Caki2 (cell line): ENCODE measurements at regions not wholly inside any gene's neighbourhood (a gene's known extent, or its start where the extent isn't known, plus 50 kb on each side); places are given as distances from the start of the nearest gene placed in this dataset.

Source experiments
- DNase-seq: peaks from one replicate; pipeline ENCODE4 v3.0.0-alpha.2; 2015; ENCODE audit warnings: low read depth
- in situ Hi-C: cut with HindIII; loops from 2 replicates; pipeline ENCODE4 v1.10.0; 2016; ENCODE audit warnings: low sequenced_read_pairs, low pct_unique_long_range_greater_than_20kb, mixed read lengths

- in situ Hi-C loops: no loop called here
- no peak for DNase-seq
These were observed 54.2 kb downstream of the FOXI1 start for GRCh38 chr5:170159947-170160346.

- DNase-seq: no peak
- in situ Hi-C loops: no loop called here
These were observed 55.4 kb downstream of the FOXI1 start for GRCh38 chr5:170161069-170161468.

- in situ Hi-C loops: no loop called here
- no peak for DNase-seq
These were observed 57.1 kb downstream of the FOXI1 start for GRCh38 chr5:170162631-170163321.

GRCh38 chr5:170164087-170164486 lies 58.4 kb downstream of the FOXI1 start:
- no peak for DNase-seq
- in situ Hi-C loops: no loop called here

GRCh38 chr5:170164921-170165320 lies 59.2 kb downstream of the FOXI1 start:
- in situ Hi-C loops: no loop called here
- DNase-seq: no peak

GRCh38 chr5:170166101-170166500 lies 60.4 kb downstream of the FOXI1 start:
- in situ Hi-C loops: no loop called here

GRCh38 chr5:170168002-170168401 lies 62.3 kb downstream of the FOXI1 start:
- in situ Hi-C loops: no loop called here

More at GRCh38 chr5:170166101-170166500, 60.4 kb downstream of the FOXI1 start:
- no peak for DNase-seq

GRCh38 chr5:170168797-170169196 lies 63.1 kb downstream of the FOXI1 start:
- in situ Hi-C loops: no loop called here

More at GRCh38 chr5:170168002-170168401, 62.3 kb downstream of the FOXI1 start:
- no peak for DNase-seq

GRCh38 chr5:170169996-170170395 lies 62.8 kb upstream of the C5orf58 start:
- in situ Hi-C loops: no loop called here
- no peak for DNase-seq

More at GRCh38 chr5:170168797-170169196, 63.1 kb downstream of the FOXI1 start:
- no peak for DNase-seq

GRCh38 chr5:170171811-170172210 lies 61.0 kb upstream of the C5orf58 start:
- in situ Hi-C loops: no loop called here
- DNase-seq: no peak

- peak; percentile 57 for DNase-seq
- in situ Hi-C loops: no loop called here
These were observed 59.6 kb upstream of the C5orf58 start for GRCh38 chr5:170173227-170173626.

- in situ Hi-C loops: no loop called here
- no peak for DNase-seq
These were observed 59.1 kb upstream of the C5orf58 start for GRCh38 chr5:170173647-170174046.

GRCh38 chr5:170176916-170177315 lies 55.9 kb upstream of the C5orf58 start:
- in situ Hi-C loops: no loop called here
- DNase-seq: no peak

- in situ Hi-C loops: no loop called here
These were observed 54.0 kb upstream of the C5orf58 start for GRCh38 chr5:170178814-170179213.

GRCh38 chr5:170179626-170180025 lies 53.2 kb upstream of the C5orf58 start:
- in situ Hi-C loops: no loop called here
- no peak for DNase-seq

More at GRCh38 chr5:170178814-170179213, 54.0 kb upstream of the C5orf58 start:
- no peak for DNase-seq

GRCh38 chr5:170181902-170182301 lies 50.9 kb upstream of the C5orf58 start:
- in situ Hi-C loops: no loop called here
- no peak for DNase-seq

GRCh38 chr5:170182491-170182890 lies 50.3 kb upstream of the C5orf58 start:
- in situ Hi-C loops: no loop called here

More at GRCh38 chr5:170182491-170182890, 50.3 kb upstream of the C5orf58 start:
- no peak for DNase-seq
